ENCODE measurements at regions not wholly inside any gene's neighbourhood (a gene's known extent, or its start where the extent isn't known, plus 50 kb on each side); places are given as distances from the start of the nearest gene placed in this dataset.

DNA sequence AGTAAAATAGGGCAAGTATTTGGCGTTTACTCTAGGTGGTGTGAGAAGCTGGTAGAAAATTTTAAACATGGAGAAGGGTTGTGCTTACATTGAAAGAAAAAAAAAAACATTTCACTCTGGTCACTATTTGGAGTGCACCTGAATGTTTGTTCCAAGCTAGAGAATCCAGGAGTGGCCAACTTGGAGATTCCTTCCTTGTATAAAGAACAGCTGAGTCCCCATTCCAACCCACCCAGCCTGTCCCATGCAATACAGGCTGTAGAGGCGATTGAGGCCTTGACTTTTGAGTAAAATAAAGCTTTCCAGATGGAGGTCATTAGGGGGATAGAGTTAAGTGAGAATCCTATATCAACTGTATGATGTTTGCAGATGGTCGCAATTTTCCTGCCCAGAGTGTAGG lies 203.8 kb upstream of the SYT4 start:
- TF ChIP-seq POLR2A (IDR thresholded peaks at IDR 0.05) (no peak), EP300 (IDR thresholded peaks at IDR 0.05) (no peak)
- TF ChIP-seq, protein P1, sequence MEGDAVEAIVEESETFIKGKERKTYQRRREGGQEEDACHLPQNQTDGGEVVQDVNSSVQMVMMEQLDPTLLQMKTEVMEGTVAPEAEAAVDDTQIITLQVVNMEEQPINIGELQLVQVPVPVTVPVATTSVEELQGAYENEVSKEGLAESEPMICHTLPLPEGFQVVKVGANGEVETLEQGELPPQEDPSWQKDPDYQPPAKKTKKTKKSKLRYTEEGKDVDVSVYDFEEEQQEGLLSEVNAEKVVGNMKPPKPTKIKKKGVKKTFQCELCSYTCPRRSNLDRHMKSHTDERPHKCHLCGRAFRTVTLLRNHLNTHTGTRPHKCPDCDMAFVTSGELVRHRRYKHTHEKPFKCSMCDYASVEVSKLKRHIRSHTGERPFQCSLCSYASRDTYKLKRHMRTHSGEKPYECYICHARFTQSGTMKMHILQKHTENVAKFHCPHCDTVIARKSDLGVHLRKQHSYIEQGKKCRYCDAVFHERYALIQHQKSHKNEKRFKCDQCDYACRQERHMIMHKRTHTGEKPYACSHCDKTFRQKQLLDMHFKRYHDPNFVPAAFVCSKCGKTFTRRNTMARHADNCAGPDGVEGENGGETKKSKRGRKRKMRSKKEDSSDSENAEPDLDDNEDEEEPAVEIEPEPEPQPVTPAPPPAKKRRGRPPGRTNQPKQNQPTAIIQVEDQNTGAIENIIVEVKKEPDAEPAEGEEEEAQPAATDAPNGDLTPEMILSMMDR (IDR thresholded peaks at IDR 0.05) = no peak
